Endothelial cell of umbilical vein (primary cell): ENCODE measurements at regions not wholly inside any gene's neighbourhood (a gene's known extent, or its start where the extent isn't known, plus 50 kb on each side); places are given as distances from the start of the nearest gene placed in this dataset.

Experiments
- BruUV-seq: library from RNA; stranded (reverse); fragments of 400-500 nt; replicated peaks from 2 replicates; lab custom pipeline; 2021; lab: Mats Ljungman, UMichigan
- CTCF ChIA-PET: fragments of 300-600, 350-600 bp; sonication (Branson Sonifier 250); formaldehyde crosslinking; loops from one replicate; lab custom pipeline; 2021; ENCODE audit warnings: antibody characterized with exemption, inconsistent platforms; lab: Charles Lee
- POLR2A ChIA-PET: fragments of 300-600, 350-600 bp; sonication (Branson Sonifier 250); formaldehyde crosslinking; loops from one replicate; lab custom pipeline; 2021; ENCODE audit warnings: antibody characterized with exemption, inconsistent platforms; lab: Charles Lee
- DNase-seq: peaks from one replicate; pipeline ENCODE4 v3.0.0-alpha.2; 2011; ENCODE audit warnings: low read depth, low spot score
- FAIRE-seq: peaks from 2 replicates; lab custom pipeline; 2011; peaks lifted over from hg19 to GRCh38; lab: Jason Lieb, UNC
- H2AFZ ChIP-seq: 2 replicates; pipeline ENCODE4 v1.6.0; 2012; ENCODE audit warnings: low read depth, low read length, control low read depth, inconsistent platforms
- H3K27ac ChIP-seq: 2 replicates; pipeline ENCODE4 v1.5.1; 2011; ENCODE audit warnings: low read depth, mild to moderate bottlenecking, control low read depth, low read length, moderate library complexity; ENCODE audit not compliant: insufficient read depth
- H3K27me3 ChIP-seq, 2 experiments: 2 replicates each; pipeline versions ENCODE4 v1.6.0 to v1.6.1; 2011; ENCODE audit warnings: low read length in 2 of 2, mixed read lengths in 1 of 2; ENCODE audit not compliant: control insufficient read depth in 2 of 2, insufficient read depth in 2 of 2
- H3K36me3 ChIP-seq, 2 experiments: 2 replicates in 1 of 2; 3 replicates in 1 of 2; pipeline ENCODE4 v1.5.1; 2011; ENCODE audit warnings: low read length in 2 of 2, mild to moderate bottlenecking in 1 of 2, moderate library complexity in 1 of 2; ENCODE audit not compliant: control insufficient read depth in 2 of 2, insufficient read depth in 2 of 2; ENCODE audit errors: extremely low read depth in 1 of 2
- H3K4me1 ChIP-seq: 3 replicates; pipeline ENCODE4 v1.5.1; 2011; ENCODE audit warnings: mild to moderate bottlenecking, low read length; ENCODE audit not compliant: control insufficient read depth, insufficient read depth; ENCODE audit errors: extremely low read depth
- H3K4me2 ChIP-seq: 2 replicates; pipeline ENCODE4 v1.6.1; 2011; ENCODE audit warnings: low read length, control low read depth, mixed read lengths; ENCODE audit not compliant: insufficient read depth
- H3K4me3 ChIP-seq, 3 experiments: fragments of 200-600 bp in 1 of 3; sonication (generic), shearing (Covaris generic) in 1 of 3; replicated peaks in 1 of 3; 2 replicates each; pipeline ENCODE4 v1.5.1; 2011 to 2016; ENCODE audit warnings: control low read depth in 3 of 3, low read length in 3 of 3, mild to moderate bottlenecking in 2 of 3, inconsistent platforms in 1 of 3, low read depth in 1 of 3, moderate library complexity in 1 of 3; ENCODE audit not compliant: insufficient read depth in 1 of 3
- H3K79me2 ChIP-seq: 2 replicates; pipeline ENCODE4 v1.6.0; 2012; ENCODE audit warnings: low read length, inconsistent platforms; ENCODE audit not compliant: control insufficient read depth, insufficient read depth
- H3K9ac ChIP-seq: replicated peaks from 2 replicates; pipeline ENCODE3; 2011; ENCODE audit warnings: low read length, control low read depth; ENCODE audit not compliant: insufficient read depth; ENCODE audit errors: extremely low read depth
- H3K9me1 ChIP-seq: replicated peaks from 3 replicates; pipeline ENCODE4 v1.6.0; 2011; ENCODE audit warnings: mild to moderate bottlenecking, low read length; ENCODE audit not compliant: control insufficient read depth, insufficient read depth; ENCODE audit errors: extremely low read depth
- H3K9me3 ChIP-seq: replicated peaks from 2 replicates; pipeline ENCODE4 v1.5.1; 2012; ENCODE audit warnings: low read length, inconsistent platforms; ENCODE audit not compliant: control insufficient read depth, insufficient read depth
- H4K20me1 ChIP-seq: replicated peaks from 2 replicates; pipeline ENCODE3; 2011; ENCODE audit warnings: mild to moderate bottlenecking, low read length; ENCODE audit not compliant: control insufficient read depth, insufficient read depth; ENCODE audit errors: extremely low read depth
- EZH2 ChIP-seq: IDR thresholded peaks from 2 replicates; pipeline ENCODE4 v1.6.1; 2012; ENCODE audit warnings: borderline replicate concordance, low read depth, mild to moderate bottlenecking, moderate library complexity, low read length, inconsistent platforms; ENCODE audit not compliant: severe bottlenecking
- FOS ChIP-seq: IDR thresholded peaks from 2 replicates; pipeline ENCODE4 v1.6.1; 2011; ENCODE audit warnings: mild to moderate bottlenecking, low read length, moderate library complexity, borderline replicate concordance; ENCODE audit not compliant: insufficient read depth
- GATA2 ChIP-seq: IDR thresholded peaks from 2 replicates; pipeline ENCODE4 v1.7.0; 2011; ENCODE audit warnings: low read depth, mild to moderate bottlenecking, moderate library complexity, mixed read lengths, low read length; ENCODE audit not compliant: insufficient read length, insufficient read depth
- JUN ChIP-seq: IDR thresholded peaks from 2 replicates; pipeline ENCODE4 v1.6.1; 2011; ENCODE audit warnings: borderline replicate concordance, low read depth; ENCODE audit not compliant: insufficient read length, insufficient read depth
- MYC ChIP-seq: IDR thresholded peaks from one replicate; pipeline ENCODE4 v1.6.1; 2011; ENCODE audit warnings: mild to moderate bottlenecking, low read depth, low read length
- POLR2A ChIP-seq: IDR thresholded peaks from 2 replicates; pipeline ENCODE4 v1.6.1; 2012; ENCODE audit warnings: low read depth, mild to moderate bottlenecking, control low read depth, low read length
- POLR2AphosphoS5 ChIP-seq: IDR thresholded peaks from 2 replicates; pipeline ENCODE4 v1.6.1; 2012; ENCODE audit warnings: low read depth, mild to moderate bottlenecking, control low read depth, low read length, moderate library complexity; ENCODE audit not compliant: insufficient read depth
- dilution Hi-C: fragments of 300-500 bp; cut with MboI; formaldehyde crosslinking; loops from one replicate; pipeline ENCODE4 v1.15.0; 2019; ENCODE audit warnings: low sequenced_read_pairs; ENCODE audit not compliant: extremely low pct_ligation_motif_present
- intact Hi-C: fragments of 100-400 bp; cut with micrococcal nuclease; formaldehyde crosslinking; loops from one replicate; pipeline ENCODE4 v1.10.0; 2022
- TF ChIP-seq, protein P1 (sequence below), 2 donors: IDR thresholded peaks; 1 replicate in 1 of 2; 2 replicates in 1 of 2; pipeline ENCODE4 v1.5.1; 2011; ENCODE audit warnings: low read length in 2 of 2, mild to moderate bottlenecking in 2 of 2, moderate library complexity in 2 of 2, control low read depth in 1 of 2, inconsistent platforms in 1 of 2, low read depth in 1 of 2; ENCODE audit not compliant: insufficient read depth in 1 of 2; ENCODE audit errors: extremely low read depth in 1 of 2
- TF ChIP-seq, protein P2 (sequence below): IDR thresholded peaks from 2 replicates; pipeline ENCODE4 v1.6.1; 2011; ENCODE audit not compliant: insufficient read depth, insufficient read length

DNA sequence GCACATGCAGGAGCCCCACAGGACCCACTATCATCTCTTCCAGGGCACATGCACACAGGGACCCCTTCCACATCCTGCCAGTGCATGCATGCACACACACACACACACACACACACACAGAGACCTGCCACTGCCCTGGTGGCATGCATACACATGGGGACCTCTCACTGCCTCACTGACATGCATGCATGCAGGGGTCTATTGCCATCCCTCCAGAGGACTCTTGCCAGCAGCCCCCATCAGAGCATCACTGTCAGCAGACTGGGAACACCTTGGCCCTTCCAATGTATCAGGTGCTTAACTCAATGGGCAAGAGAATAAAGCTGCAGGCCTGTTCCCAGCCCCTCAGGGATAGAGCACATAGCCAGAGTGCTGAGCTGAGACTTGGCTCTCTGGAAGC is 433.6 kb upstream of the PPP1R2C start:
- no peak overlapping the region for H3K4me3 ChIP-seq
- intact Hi-C loops, result no loop called here
- no peak overlapping the region for H3K4me2 ChIP-seq
- no peaks in the 10 kb centered on the region for H3K9me3 ChIP-seq
- H3K4me1 ChIP-seq, result no peaks in the 10 kb centered on the region
- CTCF ChIA-PET, result no interaction called here
- no peak overlapping the region for H3K9ac ChIP-seq
- DNase-seq (no peak), FAIRE-seq (no peak)
- H4K20me1 ChIP-seq, result no peaks in the 10 kb centered on the region
- dilution Hi-C loops, result no loop called here
- no peaks in the 10 kb centered on the region for H3K9me1 ChIP-seq
- no TSS peak for BruUV-seq
- H3K27ac ChIP-seq, result no peak overlapping the region
- TF ChIP-seq FOS (no peak), POLR2AphosphoS5 (no peak), GATA2 (no peak), JUN (no peak), POLR2A (no peak), MYC (no peak), EZH2 (no peak)
- TF ChIP-seq, protein P1, sequence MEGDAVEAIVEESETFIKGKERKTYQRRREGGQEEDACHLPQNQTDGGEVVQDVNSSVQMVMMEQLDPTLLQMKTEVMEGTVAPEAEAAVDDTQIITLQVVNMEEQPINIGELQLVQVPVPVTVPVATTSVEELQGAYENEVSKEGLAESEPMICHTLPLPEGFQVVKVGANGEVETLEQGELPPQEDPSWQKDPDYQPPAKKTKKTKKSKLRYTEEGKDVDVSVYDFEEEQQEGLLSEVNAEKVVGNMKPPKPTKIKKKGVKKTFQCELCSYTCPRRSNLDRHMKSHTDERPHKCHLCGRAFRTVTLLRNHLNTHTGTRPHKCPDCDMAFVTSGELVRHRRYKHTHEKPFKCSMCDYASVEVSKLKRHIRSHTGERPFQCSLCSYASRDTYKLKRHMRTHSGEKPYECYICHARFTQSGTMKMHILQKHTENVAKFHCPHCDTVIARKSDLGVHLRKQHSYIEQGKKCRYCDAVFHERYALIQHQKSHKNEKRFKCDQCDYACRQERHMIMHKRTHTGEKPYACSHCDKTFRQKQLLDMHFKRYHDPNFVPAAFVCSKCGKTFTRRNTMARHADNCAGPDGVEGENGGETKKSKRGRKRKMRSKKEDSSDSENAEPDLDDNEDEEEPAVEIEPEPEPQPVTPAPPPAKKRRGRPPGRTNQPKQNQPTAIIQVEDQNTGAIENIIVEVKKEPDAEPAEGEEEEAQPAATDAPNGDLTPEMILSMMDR (IDR thresholded peaks at IDR 0.05; ENCODE audit: extremely low read depth in 1 of 2, insufficient read depth in 1 of 2, low read depth in 1 of 2, low read length in 2 of 2), result no peak
- TF ChIP-seq, protein P2, sequence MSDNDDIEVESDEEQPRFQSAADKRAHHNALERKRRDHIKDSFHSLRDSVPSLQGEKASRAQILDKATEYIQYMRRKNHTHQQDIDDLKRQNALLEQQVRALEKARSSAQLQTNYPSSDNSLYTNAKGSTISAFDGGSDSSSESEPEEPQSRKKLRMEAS, result no peak
- POLR2A ChIA-PET, result no interaction called here
- H3K79me2 ChIP-seq, result no peaks in the 10 kb centered on the region
- no peaks in the 10 kb centered on the region for H3K36me3 ChIP-seq
- H2AFZ ChIP-seq, result no peak overlapping the region
- H3K27me3 ChIP-seq, result no peaks in the 10 kb centered on the region
